ENCODE measurements at regions not wholly inside any gene's neighbourhood (a gene's known extent, or its start where the extent isn't known, plus 50 kb on each side); places are given as distances from the start of the nearest gene placed in this dataset.

DNA sequence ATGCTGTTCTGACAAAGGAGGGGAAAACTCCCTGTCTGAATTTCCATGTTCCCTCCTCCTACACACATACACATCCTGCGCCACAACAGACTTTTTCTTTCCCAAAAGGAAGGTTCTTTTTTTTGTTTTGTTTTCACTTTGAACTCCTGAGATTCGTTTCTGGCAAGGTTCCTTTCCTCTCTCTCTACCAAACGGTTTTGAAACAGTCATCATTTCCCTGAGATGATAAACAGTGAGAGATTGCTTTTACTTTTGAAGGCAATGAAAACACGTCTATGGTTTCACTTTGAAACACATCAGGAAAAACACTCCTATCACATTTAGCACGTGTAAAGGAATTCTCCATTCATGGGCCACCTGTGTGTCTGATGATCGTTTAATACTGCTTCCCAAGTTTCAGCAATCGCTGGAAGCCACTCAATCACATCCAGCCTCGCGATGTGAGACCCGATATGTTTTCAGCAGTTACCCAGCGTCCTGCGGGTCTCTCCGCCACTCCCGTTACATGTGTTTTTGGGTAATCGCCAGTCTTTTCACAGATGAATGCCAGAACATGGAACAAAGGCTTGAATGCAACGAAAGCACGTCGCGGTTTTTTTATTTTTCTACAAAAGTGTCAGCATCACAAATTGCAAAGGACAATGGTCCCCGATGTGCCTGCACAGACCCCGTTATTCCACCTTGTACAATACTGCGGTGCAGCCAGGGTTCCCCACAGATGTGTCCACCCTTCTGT lies 62.8 kb upstream of the CUX1 start:
- TF ChIP-seq, protein P1, sequence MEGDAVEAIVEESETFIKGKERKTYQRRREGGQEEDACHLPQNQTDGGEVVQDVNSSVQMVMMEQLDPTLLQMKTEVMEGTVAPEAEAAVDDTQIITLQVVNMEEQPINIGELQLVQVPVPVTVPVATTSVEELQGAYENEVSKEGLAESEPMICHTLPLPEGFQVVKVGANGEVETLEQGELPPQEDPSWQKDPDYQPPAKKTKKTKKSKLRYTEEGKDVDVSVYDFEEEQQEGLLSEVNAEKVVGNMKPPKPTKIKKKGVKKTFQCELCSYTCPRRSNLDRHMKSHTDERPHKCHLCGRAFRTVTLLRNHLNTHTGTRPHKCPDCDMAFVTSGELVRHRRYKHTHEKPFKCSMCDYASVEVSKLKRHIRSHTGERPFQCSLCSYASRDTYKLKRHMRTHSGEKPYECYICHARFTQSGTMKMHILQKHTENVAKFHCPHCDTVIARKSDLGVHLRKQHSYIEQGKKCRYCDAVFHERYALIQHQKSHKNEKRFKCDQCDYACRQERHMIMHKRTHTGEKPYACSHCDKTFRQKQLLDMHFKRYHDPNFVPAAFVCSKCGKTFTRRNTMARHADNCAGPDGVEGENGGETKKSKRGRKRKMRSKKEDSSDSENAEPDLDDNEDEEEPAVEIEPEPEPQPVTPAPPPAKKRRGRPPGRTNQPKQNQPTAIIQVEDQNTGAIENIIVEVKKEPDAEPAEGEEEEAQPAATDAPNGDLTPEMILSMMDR (IDR thresholded peaks at IDR 0.05): no peak
- TF ChIP-seq POLR2A (IDR thresholded peaks at IDR 0.05): no peak

Data from body of pancreas (tissue), 4 donors.